ENCODE measurements at regions not wholly inside any gene's neighbourhood (a gene's known extent, or its start where the extent isn't known, plus 50 kb on each side); places are given as distances from the start of the nearest gene placed in this dataset.

DNA sequence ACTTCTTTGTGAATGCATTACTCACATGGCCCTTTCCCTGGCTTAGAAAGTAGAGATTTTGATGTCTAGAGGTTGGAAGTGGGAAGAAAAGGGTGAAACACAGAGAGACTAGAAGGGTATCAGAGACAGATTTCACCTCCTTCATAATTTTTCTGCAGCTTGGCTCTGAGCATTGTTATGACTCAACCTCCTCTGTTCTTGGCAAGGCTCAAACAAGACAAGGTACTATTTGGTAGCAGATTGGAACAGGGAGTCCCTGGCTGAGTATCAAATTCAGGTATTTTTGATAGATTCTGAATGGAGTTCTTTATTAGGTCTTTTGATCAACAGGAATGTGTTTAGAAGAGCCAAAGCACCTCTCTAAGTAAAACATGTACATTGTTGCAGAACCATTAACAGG is 146.3 kb upstream of the CHRDL1 start:
- ChIA-PET CTCF (no interaction called here), POLR2A (no interaction called here)
- H3K4me3 Mint-ChIP-seq = no peak overlapping the region
- H3K27me3 Mint-ChIP-seq = peaks cover 9% of the 10 kb centered on the region
- H3K9me3 Mint-ChIP-seq = no peaks in the 10 kb centered on the region
- no peaks in the 10 kb centered on the region for H3K36me3 Mint-ChIP-seq (ENCODE audit: low read depth)
- intact Hi-C loops (cut with micrococcal nuclease) = no loop called here
- TF ChIP-seq CTCF (IDR thresholded peaks at IDR 0.05) = no peak
- ATAC-seq (ENCODE audit: low read depth) (no peak), DNase-seq (no peak)
- H3K4me1 Mint-ChIP-seq = no peaks in the 10 kb centered on the region
- no peak overlapping the region for H3K27ac Mint-ChIP-seq

DNA sequence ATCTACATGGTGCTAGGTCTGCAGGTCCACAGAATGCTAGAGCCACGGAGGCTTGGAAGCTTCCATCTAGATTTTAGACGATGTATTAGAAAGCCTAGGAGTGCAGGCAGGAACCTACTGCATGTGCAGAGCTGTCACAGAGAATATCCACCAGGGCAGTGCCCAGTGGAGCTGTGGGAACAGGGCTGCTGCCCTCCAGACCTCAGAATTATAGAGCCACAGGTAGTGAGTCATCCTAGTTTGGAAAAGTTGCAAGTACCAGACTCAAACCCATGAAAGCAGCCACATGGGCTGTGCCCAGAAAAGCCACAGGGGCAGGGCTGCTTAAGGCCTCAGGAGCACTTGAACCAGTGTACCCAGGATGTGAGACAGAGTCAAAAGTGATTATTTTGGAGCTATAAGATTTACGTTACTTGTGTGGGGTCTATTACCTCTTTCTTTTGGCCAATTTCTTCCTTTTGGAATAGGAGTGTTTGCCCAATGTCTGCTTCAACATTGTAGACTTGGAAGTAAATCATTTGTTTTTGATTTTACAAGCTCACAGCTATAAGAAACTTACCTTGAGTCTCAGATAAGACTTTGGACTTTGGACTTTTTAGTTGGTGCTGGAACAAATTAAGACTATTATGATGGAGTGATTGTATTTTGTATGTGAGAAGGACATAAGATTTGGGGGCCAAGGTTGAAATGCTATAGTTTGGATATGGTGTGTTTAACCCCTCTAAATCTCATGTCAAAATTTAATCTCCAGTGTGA is 143.5 kb upstream of the CHRDL1 start:
- peaks cover 5% of the 10 kb centered on the region for H3K27me3 Mint-ChIP-seq
- no peak for TF ChIP-seq CTCF (IDR thresholded peaks at IDR 0.05)
- H3K4me1 Mint-ChIP-seq = no peaks in the 10 kb centered on the region
- ATAC-seq (ENCODE audit: low read depth) (no peak), DNase-seq (no peak)
- no peak overlapping the region for H3K27ac Mint-ChIP-seq
- intact Hi-C loops (cut with micrococcal nuclease) = no loop called here
- ChIA-PET POLR2A (no interaction called here), CTCF (no interaction called here)
- no peaks in the 10 kb centered on the region for H3K9me3 Mint-ChIP-seq
- no peak overlapping the region for H3K4me3 Mint-ChIP-seq
- no peaks in the 10 kb centered on the region for H3K36me3 Mint-ChIP-seq (ENCODE audit: low read depth)

DNA sequence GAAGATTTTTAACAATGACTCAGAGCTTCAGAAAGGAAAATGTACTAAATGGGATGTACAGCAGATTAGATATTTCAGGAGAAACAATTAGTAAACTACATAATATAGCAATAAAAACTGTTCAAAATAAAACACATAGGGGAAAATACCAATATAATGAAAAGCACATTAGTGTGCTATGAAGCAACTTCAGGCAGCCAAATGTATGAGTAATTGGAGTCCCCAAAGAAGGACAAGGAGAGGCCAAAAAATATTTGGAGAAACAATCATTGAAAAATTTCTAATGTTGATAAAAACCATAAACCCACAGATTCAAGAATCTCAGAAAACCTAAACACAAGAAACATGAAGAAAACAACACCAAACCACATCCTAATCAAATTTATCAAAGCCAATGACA is 129.3 kb upstream of the CHRDL1 start:
- Mint-ChIP-seq H3K9me3 (peaks cover 3% of the 10 kb centered on the region), H3K27me3 (no peaks in the 10 kb centered on the region), H3K27ac (no peak overlapping the region), H3K4me3 (no peak overlapping the region), H3K4me1 (no peaks in the 10 kb centered on the region), H3K36me3 (ENCODE audit: low read depth) (no peaks in the 10 kb centered on the region)
- intact Hi-C loops (cut with micrococcal nuclease) = no loop called here
- ChIA-PET CTCF (no interaction called here), POLR2A (no interaction called here)
- no peak for TF ChIP-seq CTCF (IDR thresholded peaks at IDR 0.05)
- DNase-seq = no peak
- ATAC-seq (ENCODE audit: low read depth) = no peak

DNA sequence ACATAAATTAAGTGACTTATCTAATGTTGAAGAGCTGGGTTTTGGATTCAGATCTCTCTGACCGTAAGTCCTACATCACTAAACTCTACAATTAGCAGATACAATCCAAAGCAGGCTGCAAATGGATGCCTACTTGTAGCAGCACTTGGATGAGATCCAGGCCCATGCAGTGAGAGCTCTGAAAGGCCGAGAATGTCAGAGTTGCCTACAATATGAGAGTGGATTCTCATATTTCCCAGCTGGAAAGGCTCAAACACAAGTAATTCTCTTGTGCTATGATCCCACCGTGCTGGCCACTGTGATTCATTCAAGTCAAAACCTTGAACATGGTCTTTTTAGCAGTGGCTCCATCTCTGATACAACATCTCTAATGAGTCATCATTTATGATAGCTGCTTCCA is 125.4 kb upstream of the CHRDL1 start:
- POLR2A ChIA-PET = no interaction called here
- no peak for DNase-seq
- no peak for TF ChIP-seq CTCF (IDR thresholded peaks at IDR 0.05)
- no peaks in the 10 kb centered on the region for H3K36me3 Mint-ChIP-seq (ENCODE audit: low read depth)
- H3K4me1 Mint-ChIP-seq = no peaks in the 10 kb centered on the region
- no peak for ATAC-seq (ENCODE audit: low read depth)
- no peak overlapping the region for H3K27ac Mint-ChIP-seq
- no peaks in the 10 kb centered on the region for H3K27me3 Mint-ChIP-seq
- CTCF ChIA-PET = no interaction called here
- no peaks in the 10 kb centered on the region for H3K9me3 Mint-ChIP-seq
- no peak overlapping the region for H3K4me3 Mint-ChIP-seq
- intact Hi-C loops (cut with micrococcal nuclease) = no loop called here

- intact Hi-C loops (cut with micrococcal nuclease) = no loop called here
- ChIA-PET CTCF (no interaction called here), POLR2A (no interaction called here)
- DNase-seq (no peak), ATAC-seq (ENCODE audit: low read depth) (no peak)
- H3K4me3 Mint-ChIP-seq = no peak overlapping the region
- TF ChIP-seq CTCF (IDR thresholded peaks at IDR 0.05) = no peak
- H3K9me3 Mint-ChIP-seq = no peaks in the 10 kb centered on the region
- H3K4me1 Mint-ChIP-seq = no peaks in the 10 kb centered on the region
- H3K36me3 Mint-ChIP-seq (ENCODE audit: low read depth) = no peaks in the 10 kb centered on the region
- H3K27me3 Mint-ChIP-seq = no peaks in the 10 kb centered on the region
- H3K27ac Mint-ChIP-seq = no peak overlapping the region
Observed at GRCh38 chrX:110915570-110915969, 120.0 kb upstream of the CHRDL1 start.

All from activated B cell treated with CpG ODN at 0.5 μM for 24 hours (primary cell).